B cell (primary cell): ENCODE measurements at regions not wholly inside any gene's neighbourhood (a gene's known extent, or its start where the extent isn't known, plus 50 kb on each side); places are given as distances from the start of the nearest gene placed in this dataset.

Source experiments
- ATAC-seq: fragments of 200-7000 bp; cut with Tn5 transposase; one replicate; pipeline ENCODE4 v1.10.0; 2021; ENCODE audit warnings: low read depth, mild to moderate bottlenecking, moderate number of reproducible peaks, moderate library complexity
- CTCF ChIA-PET: fragments of 350-600 bp; sonication (Branson Sonifier 250); formaldehyde crosslinking; loops from one replicate; lab custom pipeline; 2021; ENCODE audit warnings: antibody characterized with exemption, inconsistent platforms; lab: Charles Lee
- POLR2A ChIA-PET: fragments of 350-600 bp; sonication (Branson Sonifier 250); formaldehyde crosslinking; loops from one replicate; lab custom pipeline; 2021; ENCODE audit warnings: antibody characterized with exemption; lab: Charles Lee
- DNase-seq: peaks from one replicate; pipeline ENCODE4 v3.0.0; 2013
- H2AFZ ChIP-seq: 2 replicates; pipeline ENCODE4 v1.6.1; 2012; ENCODE audit warnings: mild to moderate bottlenecking, low read depth, low read length; ENCODE audit not compliant: insufficient read depth, poor library complexity, severe bottlenecking
- H3K27ac ChIP-seq, 2 donors: 1 replicate in 1 of 2; 2 replicates in 1 of 2; pipeline ENCODE4 v1.5.1; 2012 to 2013; ENCODE audit warnings: low read length in 2 of 2, mild to moderate bottlenecking in 2 of 2, moderate library complexity in 1 of 2
- H3K27me3 ChIP-seq, 4 experiments: fragments of 200-600 bp in 1 of 4; sonication (generic) in 1 of 4; replicated peaks in 1 of 4; 1 replicate in 2 of 4; 2 replicates in 2 of 4; pipeline versions ENCODE4 v1.6.1 to v1.7.0; 2013 to 2016; ENCODE audit warnings: low read length in 3 of 4, mild to moderate bottlenecking in 2 of 4, mixed read lengths in 1 of 4, moderate library complexity in 1 of 4; ENCODE audit not compliant: insufficient read depth in 4 of 4, control insufficient read depth in 3 of 4; ENCODE audit errors: control extremely low read depth in 1 of 4
- H3K36me3 ChIP-seq, 2 experiments: replicated peaks in 1 of 2; 1 replicate in 1 of 2; 2 replicates in 1 of 2; pipeline versions ENCODE4 v1.6.1 to v1.7.1; 2013; ENCODE audit warnings: low read length in 1 of 2; ENCODE audit not compliant: insufficient read depth in 2 of 2, control insufficient read depth in 1 of 2; ENCODE audit errors: control extremely low read depth in 1 of 2, extremely low read depth in 1 of 2
- H3K4me1 ChIP-seq, 2 donors: fragments of 200-600 bp in 1 of 2; sonication (generic) in 1 of 2; 1 replicate in 1 of 2; 2 replicates in 1 of 2; pipeline versions ENCODE4 v1.5.1 to v1.6.1; 2013 to 2017; ENCODE audit warnings: low read length in 2 of 2; ENCODE audit not compliant: control insufficient read depth in 2 of 2, insufficient read depth in 2 of 2
- H3K4me2 ChIP-seq: replicated peaks from 2 replicates; pipeline ENCODE3; 2012; ENCODE audit warnings: mild to moderate bottlenecking, low read depth, low read length; ENCODE audit not compliant: poor library complexity, severe bottlenecking
- H3K4me3 ChIP-seq, 5 experiments: fragments of 200-600 bp in 1 of 5; sonication (generic) in 1 of 5; 1 replicate in 3 of 5; 2 replicates in 2 of 5; pipeline versions ENCODE4 v1.5.1 to v1.7.0; 2011 to 2016; ENCODE audit warnings: low read length in 4 of 5, mild to moderate bottlenecking in 4 of 5, low read depth in 2 of 5, control low read depth in 1 of 5, moderate library complexity in 1 of 5; ENCODE audit not compliant: insufficient read depth in 1 of 5; ENCODE audit errors: control extremely low read depth in 1 of 5, extremely low read depth in 1 of 5
- H3K79me2 ChIP-seq: fragments of 200-600 bp; sonication (generic); one replicate; pipeline ENCODE4 v1.6.0; 2016; ENCODE audit warnings: low read length; ENCODE audit not compliant: control insufficient read depth, insufficient read depth
- H3K9ac ChIP-seq: fragments of 200-600 bp; sonication (generic); 2 replicates; pipeline ENCODE4 v1.6.1; 2017; ENCODE audit warnings: mild to moderate bottlenecking, low read length, moderate library complexity
- H3K9me3 ChIP-seq, 3 donors: one replicate each; pipeline versions ENCODE4 v1.6.1 to v1.7.1; 2013; ENCODE audit warnings: low read length in 2 of 3; ENCODE audit not compliant: control insufficient read depth in 2 of 3, insufficient read depth in 1 of 3; ENCODE audit errors: control extremely low read depth in 1 of 3
- H4K20me1 ChIP-seq: 2 replicates; pipeline ENCODE4 v1.6.0; 2012; ENCODE audit warnings: mild to moderate bottlenecking, low read length; ENCODE audit not compliant: insufficient read depth, control insufficient read depth, poor library complexity, severe bottlenecking
- H3K27ac Mint-ChIP-seq: one replicate; pipeline ENCODE4 v1.8.0; 2021; ENCODE audit warnings: mixed read lengths
- H3K27me3 Mint-ChIP-seq: one replicate; pipeline ENCODE4 v1.8.0; 2021; ENCODE audit warnings: mixed read lengths
- H3K4me1 Mint-ChIP-seq: one replicate; pipeline ENCODE4 v1.8.0; 2021; ENCODE audit warnings: mixed read lengths
- H3K4me3 Mint-ChIP-seq: one replicate; pipeline ENCODE4 v1.8.0; 2021; ENCODE audit warnings: mixed read lengths
- H3K9me3 Mint-ChIP-seq: one replicate; pipeline ENCODE4 v1.8.0; 2022; ENCODE audit warnings: mixed read lengths; ENCODE audit not compliant: insufficient read depth
- CTCF ChIP-seq: fragments of 200-600 bp; IDR thresholded peaks from one replicate; pipeline ENCODE4 v1.8.0; 2022; ENCODE audit warnings: antibody characterized with exemption, mild to moderate bottlenecking
- EZH2 ChIP-seq: IDR thresholded peaks from 2 replicates; pipeline ENCODE4 v1.6.1; 2012; ENCODE audit warnings: borderline replicate concordance, low read depth, mild to moderate bottlenecking, moderate library complexity, low read length; ENCODE audit not compliant: insufficient read depth, poor library complexity, severe bottlenecking
- WGBS: methylation state at CpG from one replicate; pipeline ENCODE4 v1.1.5; 2013; ENCODE audit warnings: missing lambda C conversion rate; ENCODE audit not compliant: insufficient coverage; 5-methylcytosine and 5-hydroxymethylcytosine counted together
- intact Hi-C: fragments of 100-400 bp; cut with micrococcal nuclease; formaldehyde crosslinking; loops from one replicate; pipeline ENCODE4 v1.10.0; 2022

GRCh38 chrX:110983024-110983423, 113.0 kb upstream of the PAK3 start:
- Histone ChIP-seq H2AFZ (no peak overlapping the region), H3K9me3 (no peaks in the 10 kb centered on the region), H4K20me1 (no peaks in the 10 kb centered on the region), H3K4me1 (no peaks in the 10 kb centered on the region), H3K4me2 (no peak overlapping the region), H3K4me3 (no peak overlapping the region), H3K9ac (no peak overlapping the region), H3K27me3 (no peaks in the 10 kb centered on the region), H3K36me3 (no peaks in the 10 kb centered on the region), H3K79me2 (no peaks in the 10 kb centered on the region), H3K27ac (no peak overlapping the region)
- ChIA-PET POLR2A (no interaction called here), CTCF (no interaction called here)
- DNase-seq = no peak
- H3K4me1 Mint-ChIP-seq = no peaks in the 10 kb centered on the region
- no peak for TF ChIP-seq CTCF
- TF ChIP-seq EZH2 = no peak
- intact Hi-C loops = no loop called here
- H3K4me3 Mint-ChIP-seq = no peak overlapping the region
- H3K9me3 Mint-ChIP-seq = no peaks in the 10 kb centered on the region
- no peak for ATAC-seq
- WGBS = no CpG with 5 or more reads among the region's 2 CpGs
- no peak overlapping the region for H3K27ac Mint-ChIP-seq
- no peaks in the 10 kb centered on the region for H3K27me3 Mint-ChIP-seq

- Histone ChIP-seq H2AFZ (no peak overlapping the region), H3K9me3 (no peaks in the 10 kb centered on the region), H3K36me3 (no peaks in the 10 kb centered on the region), H3K79me2 (no peaks in the 10 kb centered on the region), H3K4me2 (no peak overlapping the region), H3K4me1 (no peaks in the 10 kb centered on the region), H3K27ac (no peak overlapping the region), H3K27me3 (no peaks in the 10 kb centered on the region), H3K4me3 (no peak overlapping the region), H3K9ac (no peak overlapping the region), H4K20me1 (no peaks in the 10 kb centered on the region)
- Mint-ChIP-seq H3K4me1 (no peaks in the 10 kb centered on the region), H3K4me3 (no peak overlapping the region), H3K9me3 (no peaks in the 10 kb centered on the region), H3K27ac (no peak overlapping the region), H3K27me3 (no peaks in the 10 kb centered on the region)
- TF ChIP-seq EZH2 (no peak), CTCF (no peak)
- WGBS = no CpG with 5 or more reads among the region's 1 CpG
- ATAC-seq (no peak), DNase-seq (no peak)
- intact Hi-C loops = no loop called here
- ChIA-PET POLR2A (no interaction called here), CTCF (no interaction called here)
Measured at GRCh38 chrX:110966839-110967238, 129.2 kb upstream of the PAK3 start.
